HG03439 (cell line): ENCODE measurements at regions not wholly inside any gene's neighbourhood (a gene's known extent, or its start where the extent isn't known, plus 50 kb on each side); places are given as distances from the start of the nearest gene placed in this dataset.
"Not testable (repeated sequence)": the region's sequence is repeated elsewhere in the genome, so short reads cannot be mapped to it uniquely, and the experiment has no call there.

Experiments used
- ATAC-seq: cut with Tn5 transposase; IDR thresholded peaks from one replicate; pipeline ENCODE4 v1.9.1; 2021; ENCODE audit warnings: mild to moderate bottlenecking, moderate library complexity; ENCODE audit not compliant: unreplicated experiment

DNA sequence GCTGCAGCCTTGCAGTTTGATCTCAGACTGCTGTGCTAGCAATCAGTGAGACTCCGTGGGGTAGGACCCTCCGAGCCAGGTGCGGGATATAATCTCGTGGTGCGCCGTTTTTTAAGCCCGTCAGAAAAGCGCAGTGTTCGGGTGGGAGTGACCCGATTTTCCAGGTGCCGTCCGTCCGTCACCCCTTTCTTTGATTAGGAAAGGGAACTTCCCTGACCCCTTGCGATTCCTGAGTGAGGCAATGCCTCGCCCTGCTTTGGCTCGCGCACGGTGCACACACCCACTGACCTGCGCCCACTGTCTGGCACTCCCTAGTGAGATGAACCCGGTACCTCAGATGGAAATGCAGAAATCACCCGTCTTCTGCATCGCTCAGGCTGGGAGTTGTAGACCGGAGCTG, 203.2 kb downstream of the SNCAIP start:
- not testable (repeated sequence) for ATAC-seq

DNA sequence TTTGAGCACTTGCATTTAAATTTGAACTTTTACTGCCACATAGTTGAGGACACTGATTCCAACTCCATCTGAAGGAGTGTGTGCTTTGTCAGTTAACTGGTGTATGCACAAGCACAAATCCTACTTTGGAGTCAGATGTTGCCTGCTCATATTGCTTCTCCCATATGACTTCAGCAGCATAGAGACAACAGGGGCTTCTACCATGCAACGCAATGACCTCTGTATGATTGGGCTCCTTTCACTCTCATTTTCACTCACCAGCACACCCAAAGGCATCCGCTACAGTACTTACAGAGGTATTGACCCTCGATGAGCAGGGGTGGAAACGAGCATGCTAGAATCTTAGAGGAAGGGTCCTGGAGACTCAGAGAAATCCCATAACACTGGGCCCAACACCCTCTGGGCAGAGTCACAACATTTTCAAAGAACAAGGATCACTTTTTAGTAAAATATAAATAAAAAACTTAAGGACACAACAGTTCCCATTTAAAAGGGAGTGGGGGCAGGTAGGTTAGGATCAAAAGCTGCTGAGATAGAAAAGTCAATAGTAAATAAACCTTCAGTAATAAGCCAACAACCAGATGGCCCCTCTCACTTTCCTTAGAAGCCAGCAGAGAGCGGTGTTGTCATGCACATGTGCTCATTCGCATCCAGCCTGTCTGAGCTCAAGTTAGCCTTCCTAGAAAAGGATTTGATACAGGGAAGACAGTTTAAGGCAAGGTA, 203.8 kb downstream of the SNCAIP start:
- no peak for ATAC-seq

DNA sequence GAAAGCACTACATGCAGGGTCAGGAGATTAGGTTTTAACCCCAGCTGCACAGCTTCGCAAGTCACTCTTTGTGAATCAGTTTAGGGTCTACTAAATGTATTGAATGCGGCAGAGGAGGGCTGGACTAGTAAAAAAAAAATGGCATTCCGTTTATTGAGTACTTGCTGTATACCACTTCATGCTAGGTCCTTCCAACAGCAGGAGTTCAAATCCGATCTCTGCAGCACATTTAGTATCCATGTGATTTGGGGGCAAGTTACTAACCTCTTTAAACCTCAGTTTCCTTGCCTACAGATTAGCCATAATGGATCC, 204.4 kb downstream of the SNCAIP start:
- ATAC-seq = no peak

DNA sequence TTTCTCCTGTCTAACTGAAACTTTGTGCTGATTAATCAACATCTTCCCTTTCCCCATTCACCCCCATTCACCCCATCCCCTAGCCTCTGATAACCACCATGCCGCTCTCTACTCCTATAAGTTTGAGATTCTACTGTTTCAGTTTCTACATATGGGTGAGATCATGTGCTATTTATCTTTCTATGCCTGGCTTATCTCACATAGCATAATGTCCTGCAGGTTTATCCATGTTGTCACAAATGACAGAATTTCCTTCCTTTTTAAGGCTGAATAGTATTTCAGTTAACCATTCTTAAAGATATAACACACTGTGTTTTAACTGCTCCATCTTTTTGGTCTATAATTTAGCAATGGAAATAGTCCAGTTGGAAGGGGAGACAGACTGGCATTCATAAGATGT, 205.1 kb downstream of the SNCAIP start:
- no peak for ATAC-seq

DNA sequence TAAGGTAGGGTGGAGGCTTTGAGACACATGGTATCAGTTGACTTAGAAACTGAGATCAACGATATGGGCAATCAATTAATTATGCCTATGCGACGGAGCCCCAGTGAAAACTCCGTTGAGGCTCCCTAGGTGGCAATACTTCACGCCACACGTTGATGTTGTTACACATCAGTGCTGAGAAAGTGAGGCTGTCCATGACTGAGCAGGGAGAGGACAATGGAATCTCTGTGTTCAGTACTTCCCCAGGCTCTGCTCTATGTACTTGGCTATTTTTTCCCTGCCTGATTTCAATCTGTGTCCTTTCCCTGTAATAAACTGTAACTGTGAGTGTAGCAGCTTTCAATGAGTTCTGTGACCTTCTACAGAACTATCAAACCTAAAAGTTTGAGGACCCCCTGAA, 211.7 kb downstream of the SNCAIP start:
- no peak for ATAC-seq

DNA sequence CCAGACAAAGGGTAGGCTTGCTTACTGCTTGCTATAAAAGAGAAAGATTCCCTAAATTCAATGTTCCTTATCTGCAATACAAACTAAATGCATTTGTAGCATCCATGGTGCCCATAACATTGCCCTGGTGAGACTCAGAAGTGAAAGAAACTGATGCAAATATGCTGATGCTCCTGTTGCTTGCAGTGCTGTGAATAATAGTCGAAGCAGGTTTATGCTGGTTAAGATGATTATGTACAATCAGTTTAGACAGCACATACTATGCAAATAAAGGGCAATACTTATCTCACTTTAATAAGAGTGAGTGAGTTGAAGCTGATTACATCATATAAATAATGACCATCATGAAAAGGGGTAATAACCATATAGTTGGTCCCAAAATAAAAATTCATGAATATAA, 215.5 kb downstream of the SNCAIP start:
- no peak for ATAC-seq

DNA sequence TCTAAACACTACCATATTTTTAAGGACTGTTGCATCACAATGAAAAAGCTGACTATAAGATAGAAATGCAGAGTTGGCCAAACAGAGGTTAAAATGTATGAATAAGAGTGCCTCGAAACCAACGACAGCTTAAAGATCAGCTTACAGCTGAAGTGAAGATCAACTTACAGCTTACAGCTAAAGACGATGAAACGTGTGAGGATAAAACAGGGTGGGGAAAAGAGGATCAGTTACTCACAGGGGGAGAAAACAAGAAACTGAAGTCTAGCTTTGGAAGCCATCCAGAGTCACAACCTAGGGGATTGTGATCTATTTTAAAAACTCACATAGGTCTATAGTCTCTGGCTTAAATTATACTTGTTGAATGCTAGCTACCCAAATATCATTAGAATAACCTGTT, 220.0 kb downstream of the SNCAIP start:
- ATAC-seq = no peak

DNA sequence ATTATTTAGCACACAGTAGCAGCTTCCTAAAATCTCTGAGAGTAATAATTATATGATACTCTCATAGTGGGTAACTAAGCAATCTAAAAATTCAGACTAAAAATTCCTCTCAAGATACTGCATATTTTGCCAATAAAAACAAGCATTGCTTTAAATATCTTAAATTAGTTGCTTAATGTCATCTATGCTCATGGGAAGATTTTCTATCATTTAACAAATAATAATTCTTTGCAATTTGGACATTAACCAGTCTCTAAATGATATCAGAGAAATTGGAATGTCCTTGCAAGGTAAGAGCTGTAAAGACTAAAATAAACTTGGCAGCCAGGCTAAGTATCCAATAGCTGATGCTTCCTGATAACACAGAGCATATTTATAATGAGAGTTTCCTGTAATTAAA, 221.8 kb downstream of the SNCAIP start:
- no peak for ATAC-seq

DNA sequence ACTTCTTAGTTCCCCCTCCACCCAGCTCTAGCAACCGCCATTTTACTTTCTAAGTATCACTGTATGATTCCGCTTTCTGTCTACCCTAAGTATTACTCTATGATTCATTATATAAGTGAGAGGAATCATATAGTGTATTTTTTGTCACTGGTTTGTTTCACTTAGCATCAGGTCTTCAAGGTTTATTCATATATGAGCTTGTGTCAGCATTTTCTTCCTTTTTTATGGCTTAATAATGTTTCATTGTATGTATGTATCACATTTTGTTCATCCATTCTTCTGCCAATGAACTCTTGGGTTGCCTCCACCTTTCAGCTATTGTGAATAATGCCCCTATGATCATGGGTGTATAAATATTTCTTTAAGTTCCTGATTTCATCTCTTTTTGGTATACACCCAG, 222.8 kb downstream of the SNCAIP start:
- no peak for ATAC-seq

DNA sequence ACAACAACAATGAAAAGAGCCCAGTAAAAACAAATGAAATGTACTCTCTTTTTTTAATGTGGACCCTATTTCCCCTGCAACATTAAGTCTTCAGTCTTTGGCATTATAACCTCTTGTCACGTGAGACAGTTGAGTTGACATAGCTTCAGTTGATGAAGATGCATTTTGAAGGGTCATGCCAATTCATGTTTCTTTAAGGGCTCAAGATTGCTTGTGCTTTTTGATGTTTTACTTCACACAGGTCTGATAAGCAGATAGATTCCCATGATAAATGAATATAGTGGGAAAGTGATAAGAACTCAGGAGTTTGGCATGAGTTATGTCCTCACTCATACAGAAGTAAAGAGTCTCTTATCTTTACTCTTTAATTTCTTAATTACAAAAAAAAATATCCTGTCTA, 229.4 kb downstream of the SNCAIP start:
- ATAC-seq = no peak

DNA sequence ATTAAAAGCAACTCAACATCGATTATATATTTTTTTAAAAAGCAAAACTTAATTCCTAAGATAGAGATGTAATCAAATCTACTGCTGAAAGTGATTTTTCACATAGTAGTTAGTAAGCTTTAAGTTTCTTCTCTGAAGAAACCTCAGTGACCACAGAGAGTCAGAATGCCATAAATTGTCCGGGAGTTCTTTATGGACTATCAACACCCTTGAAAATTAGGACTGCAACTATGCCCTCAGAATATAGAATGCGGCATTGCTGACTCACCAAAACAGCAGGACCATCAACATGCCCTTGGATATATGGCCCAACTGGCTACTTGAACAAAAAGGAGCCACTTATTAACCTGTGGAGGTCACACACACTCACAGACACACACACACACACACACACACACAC, 228.9 kb upstream of the SNX2 start:
- ATAC-seq = no peak

DNA sequence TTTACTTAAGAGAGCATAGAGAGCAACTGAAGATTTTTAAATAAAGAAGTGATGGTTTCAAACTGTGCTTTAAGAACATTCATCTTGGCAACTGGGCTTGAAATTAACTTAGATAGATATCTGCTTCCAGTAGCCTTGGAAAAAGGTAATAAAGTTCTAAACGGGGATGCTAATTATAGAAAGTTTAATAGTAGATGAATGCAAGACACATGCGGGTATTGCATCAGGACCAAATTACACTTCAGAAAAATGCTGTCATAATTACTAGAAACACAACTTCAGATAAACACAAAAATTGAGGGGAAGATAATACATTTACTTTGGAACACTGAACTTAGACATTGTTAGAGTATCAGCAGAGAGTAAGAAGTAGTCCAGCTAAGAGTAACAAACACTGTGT, 227.7 kb upstream of the SNX2 start:
- no peak for ATAC-seq

DNA sequence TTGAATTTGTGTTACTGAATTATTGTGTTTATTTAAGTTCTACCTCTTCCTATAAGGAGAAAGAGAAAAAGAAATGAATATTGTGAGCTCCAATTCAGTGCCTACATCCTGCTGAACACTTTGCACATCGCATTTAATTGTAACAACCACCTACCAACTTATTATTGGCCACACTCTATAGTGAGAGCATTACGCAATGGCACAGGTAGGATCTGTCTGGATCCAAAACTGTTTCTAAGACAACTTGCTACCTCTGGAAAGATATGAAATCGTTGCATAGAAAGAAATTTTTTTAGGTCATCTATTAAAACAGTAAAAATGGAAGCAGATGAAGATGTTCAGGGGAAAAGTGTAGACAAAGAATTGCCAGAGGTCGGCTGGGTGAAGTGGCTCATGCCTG, 227.2 kb upstream of the SNX2 start:
- no peak for ATAC-seq

DNA sequence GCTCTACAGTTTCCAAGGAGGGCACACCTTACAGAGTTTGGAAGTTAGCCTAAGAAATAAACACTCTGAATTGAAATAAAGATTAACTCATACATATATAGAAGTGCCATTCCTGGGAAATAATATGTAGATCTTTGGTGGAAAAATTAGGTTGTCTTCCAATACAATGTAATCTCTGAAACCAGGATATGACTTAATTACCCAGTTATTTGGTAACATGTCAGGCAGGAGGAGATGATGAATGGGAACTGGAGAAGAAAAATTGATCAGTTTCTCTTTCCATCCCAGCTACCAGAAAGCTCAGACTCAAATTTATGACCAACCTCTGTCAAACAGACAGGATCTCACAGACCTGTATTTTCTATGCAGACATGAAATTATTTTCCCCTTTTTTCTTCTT, 215.2 kb upstream of the SNX2 start:
- no peak for ATAC-seq

DNA sequence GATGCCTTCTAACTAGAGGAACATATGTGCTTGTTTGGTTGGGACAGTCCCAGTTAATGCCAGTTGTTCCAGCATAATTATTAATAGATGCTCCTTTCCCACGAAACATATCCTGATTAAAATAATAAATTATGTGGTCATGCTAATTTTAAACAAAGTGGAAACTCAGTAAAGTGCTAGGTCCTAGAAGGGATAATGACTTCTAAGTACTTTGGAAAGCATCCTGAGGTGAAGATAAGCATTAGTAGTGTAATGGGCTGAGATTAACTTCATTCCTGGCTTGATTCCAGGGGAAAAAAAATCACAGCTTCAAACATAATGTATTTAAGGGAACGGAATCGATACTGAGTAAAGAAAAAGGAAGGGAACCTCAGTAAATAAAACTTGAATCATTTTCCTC, 213.7 kb upstream of the SNX2 start:
- no peak for ATAC-seq

DNA sequence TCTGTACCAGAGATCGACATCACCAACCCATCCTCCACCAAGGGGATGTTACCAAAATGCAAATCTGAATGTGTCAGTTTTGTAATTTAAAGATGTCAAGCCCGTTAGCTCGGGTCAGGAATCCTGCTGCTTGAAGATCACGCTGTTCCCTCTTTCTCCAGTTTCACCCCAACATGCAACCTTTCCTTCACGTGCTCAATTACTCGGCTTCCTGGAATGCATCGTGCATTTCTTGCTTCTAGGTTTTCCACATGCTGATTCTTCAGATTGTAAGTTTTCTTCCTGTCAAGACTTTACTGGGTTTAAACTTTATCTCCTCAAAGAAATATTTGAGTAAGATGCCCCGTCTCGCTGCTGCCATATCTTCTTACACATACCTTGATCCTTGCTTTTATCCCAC, 209.5 kb upstream of the SNX2 start:
- ATAC-seq = no peak

DNA sequence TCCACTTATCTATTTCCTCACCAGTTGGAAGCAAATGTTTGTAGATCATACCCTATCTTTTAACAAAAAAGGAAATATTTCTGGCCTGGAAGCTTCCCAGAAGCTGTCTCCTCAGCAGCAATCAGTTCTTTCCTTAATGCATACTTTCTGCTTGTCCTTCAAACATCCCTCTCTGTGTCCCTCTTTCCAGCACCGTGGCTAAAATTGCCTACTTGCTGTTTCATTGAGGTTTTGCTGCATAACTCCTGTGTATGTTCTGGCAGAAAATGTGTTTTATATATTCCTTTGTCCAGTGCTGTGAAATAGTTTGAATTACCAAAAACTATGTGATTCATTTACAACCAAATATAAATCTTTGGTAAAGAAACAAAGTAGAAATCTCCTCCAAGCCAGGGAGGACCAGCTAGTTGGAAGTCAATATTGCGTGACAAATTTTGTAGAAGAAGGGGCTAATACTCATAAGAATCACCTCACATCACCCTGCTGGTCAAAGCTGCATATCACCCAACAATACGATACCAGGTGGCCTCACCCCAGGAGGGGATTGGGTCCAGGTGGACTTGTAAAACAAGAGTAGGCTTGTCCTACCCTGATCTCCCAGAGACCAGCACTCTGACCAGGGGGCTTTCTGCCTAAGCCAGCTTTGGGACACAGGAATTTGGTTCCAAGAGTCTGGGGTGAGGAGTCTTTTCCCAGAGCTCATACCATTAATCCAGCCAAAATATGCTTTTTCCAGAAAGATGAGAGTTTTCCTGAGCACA, 198.4 kb upstream of the SNX2 start:
- no peak for ATAC-seq

DNA sequence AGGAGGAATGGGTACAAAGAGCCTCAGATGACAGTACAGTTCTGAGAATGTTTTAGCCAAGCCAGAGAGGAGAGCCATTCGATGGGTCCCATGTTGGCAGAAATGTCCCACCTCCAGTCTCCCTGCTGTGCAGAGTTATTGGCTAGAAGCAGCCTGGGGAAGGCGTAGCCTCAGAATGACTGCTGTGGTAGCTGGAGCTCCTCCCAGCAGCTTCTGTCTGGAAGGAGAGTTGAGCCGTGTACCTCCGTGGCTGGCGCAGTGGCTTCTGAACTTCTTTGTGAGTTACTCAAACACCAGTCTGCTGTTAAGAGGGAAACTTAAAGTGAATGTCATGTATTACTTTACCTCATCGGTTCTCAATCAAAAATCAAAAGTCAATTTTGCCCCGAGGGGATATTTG, 193.3 kb upstream of the SNX2 start:
- no peak for ATAC-seq

DNA sequence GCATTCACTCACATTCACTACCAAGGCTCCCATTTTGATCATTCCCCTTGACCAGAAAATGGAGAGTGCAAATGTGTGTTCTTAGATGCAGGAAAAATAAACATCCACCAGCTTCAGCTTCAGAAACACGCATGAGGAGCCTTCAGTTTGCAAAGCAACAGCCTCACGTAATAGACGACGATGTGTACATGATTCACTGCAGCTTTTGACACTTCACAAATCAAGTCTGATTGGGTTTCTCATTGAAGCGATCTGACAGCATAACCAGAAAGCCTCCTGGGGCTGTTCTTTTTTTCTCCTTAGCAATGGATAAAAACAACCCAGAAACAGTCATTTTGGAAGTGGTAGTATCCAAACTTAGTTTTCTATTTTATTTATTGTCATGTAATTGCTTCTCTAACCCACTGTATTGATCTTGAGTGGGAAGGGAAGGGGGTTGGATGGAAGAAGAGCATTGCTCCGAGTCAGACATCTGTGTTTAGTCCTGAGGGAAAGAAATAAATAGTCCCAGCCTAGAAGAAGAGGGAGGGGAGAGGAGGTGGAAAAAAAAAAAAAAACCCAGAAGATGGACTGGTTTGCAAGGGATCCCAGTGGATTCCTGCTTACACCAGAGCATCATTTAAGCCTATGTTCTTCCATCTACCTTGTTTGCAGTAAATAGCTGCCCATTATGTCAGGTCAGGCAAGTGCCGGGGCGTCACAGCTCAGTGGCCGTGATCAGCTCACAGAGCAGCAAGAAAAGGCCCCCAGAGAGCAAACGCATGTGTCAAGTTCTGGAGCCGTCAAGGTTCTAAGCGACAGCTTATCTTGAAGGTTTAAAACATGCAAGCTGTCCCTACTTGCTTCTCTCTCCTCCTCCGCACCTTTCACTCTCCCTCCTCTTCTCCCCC, 190.2 kb upstream of the SNX2 start:
- ATAC-seq = no peak

DNA sequence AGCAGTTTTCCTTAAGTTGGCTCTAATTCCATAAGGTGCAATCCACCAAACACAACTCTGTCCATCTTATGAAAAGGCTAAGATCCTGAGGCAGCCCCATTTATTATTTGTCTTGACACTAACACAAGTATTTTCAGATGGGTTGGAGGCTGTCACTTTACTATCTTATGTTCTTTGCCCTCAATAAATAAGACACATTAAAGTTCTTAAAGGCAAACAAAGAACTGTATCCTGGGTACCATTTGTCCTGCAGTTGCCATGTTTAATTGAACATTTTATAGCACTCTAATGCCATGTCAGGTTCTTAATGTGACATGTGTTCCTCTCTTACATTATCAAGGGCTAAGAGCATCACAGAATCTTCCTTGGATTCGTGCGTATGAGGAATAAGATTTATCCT, 189.5 kb upstream of the SNX2 start:
- no peak for ATAC-seq

DNA sequence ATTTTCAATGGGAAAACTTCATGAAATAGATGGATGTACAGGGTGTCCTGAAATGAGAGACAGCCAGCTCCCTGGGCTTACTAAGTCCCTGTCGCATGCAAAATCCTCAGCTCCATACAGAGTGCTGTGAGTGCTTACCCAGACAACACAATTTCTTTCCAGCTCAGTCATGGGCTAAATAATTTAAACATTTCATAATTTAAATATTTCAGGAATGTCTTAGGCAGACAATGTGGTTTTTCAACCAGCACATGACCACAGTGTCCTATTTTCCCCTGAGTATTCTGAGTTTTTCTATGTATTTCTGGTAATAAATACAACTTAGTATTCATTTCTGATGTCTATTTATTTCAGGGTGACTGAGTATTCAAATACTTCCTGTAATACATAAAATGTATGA, 188.5 kb upstream of the SNX2 start:
- no peak for ATAC-seq

DNA sequence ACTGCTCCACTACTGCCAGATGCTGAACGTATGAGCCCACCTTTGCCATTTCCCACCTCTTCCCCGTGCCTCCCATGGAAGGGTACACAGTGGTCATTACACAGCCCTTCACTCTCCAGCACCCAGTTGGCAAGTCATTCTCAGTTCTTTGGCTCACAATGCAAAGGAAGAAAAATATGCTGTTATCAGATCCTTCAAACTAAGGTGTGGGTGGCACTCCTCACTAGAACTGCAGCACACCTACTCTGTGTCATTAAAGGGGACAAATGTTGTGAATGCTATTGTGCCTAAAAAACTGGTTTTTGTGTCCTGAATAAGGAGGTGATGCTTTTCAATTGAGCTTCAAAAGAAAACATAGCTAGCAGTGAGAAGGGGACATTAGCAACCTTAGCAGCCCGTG, 183.1 kb upstream of the SNX2 start:
- ATAC-seq = no peak
